ENCODE measurements at regions not wholly inside any gene's neighbourhood (a gene's known extent, or its start where the extent isn't known, plus 50 kb on each side); places are given as distances from the start of the nearest gene placed in this dataset.
"Not testable (repeated sequence)": the region's sequence is repeated elsewhere in the genome, so short reads cannot be mapped to it uniquely, and the experiment has no call there.

- ATAC-seq, result no peak
Measured at GRCh38 chr5:17401470-17402288, 96.4 kb upstream of the TAF11L2 start.

GRCh38 chr5:17402289-17403121 lies 95.5 kb upstream of the TAF11L2 start:
- no peak for ATAC-seq

GRCh38 chr5:17403695-17404490 lies 94.1 kb upstream of the TAF11L2 start:
- no peak for ATAC-seq

GRCh38 chr5:17405976-17406375 lies 92.1 kb upstream of the TAF11L2 start:
- ATAC-seq, result no peak

- no peak for ATAC-seq
Measured at GRCh38 chr5:17406423-17406838, 91.6 kb upstream of the TAF11L2 start.

GRCh38 chr5:17411436-17412402 lies 86.3 kb upstream of the TAF11L2 start:
- ATAC-seq, result no peak

- ATAC-seq, result no peak
Measured at GRCh38 chr5:17412760-17413671, 85.0 kb upstream of the TAF11L2 start.

- ATAC-seq, result no peak
Measured at GRCh38 chr5:17413691-17414090, 84.3 kb upstream of the TAF11L2 start.

- no peak for ATAC-seq
Measured at GRCh38 chr5:17415321-17415758, 82.7 kb upstream of the TAF11L2 start.

- not testable (repeated sequence) for ATAC-seq
Measured at GRCh38 chr5:17416374-17416773, 81.7 kb upstream of the TAF11L2 start.

GRCh38 chr5:17424674-17425073 lies 73.4 kb upstream of the TAF11L2 start:
- no peak for ATAC-seq

GRCh38 chr5:17425385-17426070 lies 72.5 kb upstream of the TAF11L2 start:
- no peak for ATAC-seq

- ATAC-seq, result no peak
Measured at GRCh38 chr5:17426104-17426749, 71.8 kb upstream of the TAF11L2 start.

- ATAC-seq, result no peak
Measured at GRCh38 chr5:17428176-17428800, 69.7 kb upstream of the TAF11L2 start.

- no peak for ATAC-seq
Measured at GRCh38 chr5:17429353-17429752, 68.7 kb upstream of the TAF11L2 start.

- ATAC-seq, result no peak
Measured at GRCh38 chr5:17430241-17430640, 67.8 kb upstream of the TAF11L2 start.

GRCh38 chr5:17431272-17432050 lies 66.6 kb upstream of the TAF11L2 start:
- no peak for ATAC-seq

- ATAC-seq, result no peak
Measured at GRCh38 chr5:17432569-17432968, 65.5 kb upstream of the TAF11L2 start.

Data from activated CD4-positive, CD25-positive, alpha-beta regulatory T cell treated with anti-CD3 and anti-CD28 coated beads, Interleukin-2, amount 50 U/mL, for 24 hours (primary cell).